Vagina (tissue), 2 donors: ENCODE measurements at regions not wholly inside any gene's neighbourhood (a gene's known extent, or its start where the extent isn't known, plus 50 kb on each side); places are given as distances from the start of the nearest gene placed in this dataset.

Experiments
- DNase-seq, 2 donors: peaks; one replicate each; pipeline ENCODE4 v3.0.0-alpha.2; 2017; ENCODE audit errors: extremely low spot score in 2 of 2
- H3K27ac ChIP-seq: fragments of 200-600 bp; sonication (generic); one replicate; pipeline ENCODE4 v1.5.1; 2019
- H3K27me3 ChIP-seq: fragments of 200-600 bp; sonication (generic); one replicate; pipeline ENCODE4 v1.5.1; 2019
- H3K36me3 ChIP-seq, 2 donors: fragments of 200-600 bp; sonication (generic); one replicate each; pipeline ENCODE4 v1.5.1; 2017 to 2019
- H3K4me1 ChIP-seq: fragments of 200-600 bp; sonication (generic); one replicate; pipeline ENCODE4 v1.5.1; 2019
- H3K4me3 ChIP-seq, 2 donors: fragments of 200-600 bp; sonication (generic); 1 replicate in 1 of 2; 2 replicates in 1 of 2; pipeline ENCODE4 v1.5.1; 2016 to 2019
- H3K9me3 ChIP-seq: fragments of 200-600 bp; sonication (generic); one replicate; pipeline ENCODE4 v1.5.1; 2019
- CTCF ChIP-seq, 3 experiments: fragments of 450-650 bp in 2 of 3; fragments of 200-600 bp in 1 of 3; sonication (generic) in 1 of 3; IDR thresholded peaks; one replicate each; pipeline ENCODE4 v1.5.1; 2017 to 2019; ENCODE audit warnings: antibody characterized with exemption in 3 of 3, mild to moderate bottlenecking in 2 of 3, moderate library complexity in 2 of 3
- POLR2A ChIP-seq, 2 donors: fragments of 450-650 bp; IDR thresholded peaks; one replicate each; pipeline ENCODE4 v1.6.1; 2017; ENCODE audit warnings: antibody characterized with exemption in 2 of 2, mild to moderate bottlenecking in 2 of 2, moderate library complexity in 2 of 2
- POLR2AphosphoS5 ChIP-seq, 2 donors: sonication (generic); formaldehyde crosslinking; IDR thresholded peaks; one replicate each; pipeline ENCODE4 v1.9.0; 2017; ENCODE audit warnings: antibody characterized with exemption in 2 of 2, mild to moderate bottlenecking in 2 of 2, low read depth in 1 of 2; ENCODE audit not compliant: insufficient read depth in 1 of 2
- intact Hi-C: fragments of 100-400 bp; cut with DNase I; formaldehyde crosslinking; loops from one replicate; pipeline ENCODE4 v1.15.1; 2023

- DNase-seq: no peak
- intact Hi-C loops: loop anchor here (10.0 kb wide), 1 partner anchor 353 kb away; no protein-coding TSS in a partner anchor
- no peaks in the 10 kb centered on the region for H3K36me3 ChIP-seq
- no peak for TF ChIP-seq CTCF (IDR thresholded peaks at IDR 0.05)
- no peak for TF ChIP-seq POLR2A (IDR thresholded peaks at IDR 0.05)
- TF ChIP-seq POLR2AphosphoS5 (IDR thresholded peaks at IDR 0.05; ENCODE audit: insufficient read depth in 1 of 2, low read depth in 1 of 2): no peak
- H3K4me3 ChIP-seq: no peak overlapping the region
- H3K4me1 ChIP-seq: peaks cover 20% of the 10 kb centered on the region
- no peaks in the 10 kb centered on the region for H3K9me3 ChIP-seq
- H3K27ac ChIP-seq: no peak overlapping the region
- no peaks in the 10 kb centered on the region for H3K27me3 ChIP-seq
Measured at GRCh38 chr11:121241343-121242211, 51.0 kb upstream of the SC5D start.
